HUES6 (cell line): ENCODE measurements at regions not wholly inside any gene's neighbourhood (a gene's known extent, or its start where the extent isn't known, plus 50 kb on each side); places are given as distances from the start of the nearest gene placed in this dataset.

Experiments
- H3K27ac ChIP-seq: 2 replicates; pipeline ENCODE4 v1.7.0; 2013; ENCODE audit warnings: low read depth, mild to moderate bottlenecking, low read length, inconsistent platforms
- H3K27me3 ChIP-seq: 2 replicates; pipeline ENCODE4 v1.6.1; 2013; ENCODE audit warnings: low read length; ENCODE audit not compliant: control insufficient read depth, insufficient read depth
- H3K36me3 ChIP-seq: 2 replicates; pipeline ENCODE4 v1.6.1; 2013; ENCODE audit warnings: low read length; ENCODE audit not compliant: control insufficient read depth, insufficient read depth
- H3K4me1 ChIP-seq: 2 replicates; pipeline ENCODE4 v1.6.1; 2013; ENCODE audit warnings: low read length; ENCODE audit not compliant: control insufficient read depth, insufficient read depth
- H3K4me3 ChIP-seq: 2 replicates; pipeline ENCODE4 v1.5.1; 2013; ENCODE audit warnings: low read depth, low read length
- H3K9ac ChIP-seq: one replicate; pipeline ENCODE4 v1.6.1; 2013; ENCODE audit warnings: mild to moderate bottlenecking, low read length
- H3K9me3 ChIP-seq: 2 replicates; pipeline ENCODE4 v1.6.1; 2013; ENCODE audit warnings: low read depth, low read length; ENCODE audit not compliant: control insufficient read depth, insufficient read depth

DNA sequence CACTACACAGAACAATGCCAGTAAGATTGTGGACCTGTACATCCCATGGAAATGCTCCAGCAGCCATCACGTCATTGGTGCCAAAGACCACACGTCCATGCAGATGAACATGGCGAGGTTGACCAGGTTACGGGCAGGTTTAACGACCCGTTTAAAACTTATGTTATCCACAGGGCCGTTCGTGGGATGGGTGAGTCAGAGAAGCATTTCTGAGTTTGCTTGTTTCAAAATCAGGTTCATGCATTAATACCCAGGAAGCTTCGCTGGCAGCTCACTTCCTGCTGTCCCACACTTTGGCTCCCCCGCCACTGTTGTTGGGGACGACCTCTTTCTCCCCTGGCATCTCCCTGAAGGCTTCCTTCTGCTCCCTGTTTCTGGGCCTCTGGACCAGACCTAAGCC, 194.1 kb downstream of the USP12 start:
- H3K27ac ChIP-seq: no peak overlapping the region
- no peak overlapping the region for H3K9ac ChIP-seq
- H3K27me3 ChIP-seq: no peaks in the 10 kb centered on the region; the same call in 1 of the 2 replicates
- no peaks in the 10 kb centered on the region for H3K9me3 ChIP-seq
- no peak overlapping the region for H3K4me3 ChIP-seq
- peaks cover 3% of the 10 kb centered on the region; the same call in 1 of the 2 replicates for H3K4me1 ChIP-seq
- H3K36me3 ChIP-seq: no peaks in the 10 kb centered on the region

DNA sequence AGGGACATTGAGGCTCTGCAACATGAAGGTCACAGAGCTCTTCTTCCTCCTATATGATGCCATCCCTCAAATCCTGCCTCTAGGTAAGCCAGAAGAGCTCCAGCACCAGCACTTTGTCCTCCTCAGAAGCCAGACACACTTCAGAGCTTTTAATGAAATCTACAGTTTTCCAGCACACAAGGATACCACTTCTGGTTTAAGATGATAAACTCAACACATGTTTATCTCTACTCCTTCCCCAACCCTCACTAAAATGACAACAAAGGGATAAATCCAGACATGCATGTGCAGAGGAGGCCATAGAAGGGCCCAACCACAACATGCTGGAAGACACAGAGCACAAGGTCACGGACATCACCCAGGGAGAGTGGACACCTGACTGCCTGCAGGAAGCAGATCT, 195.3 kb downstream of the USP12 start:
- H3K36me3 ChIP-seq: no peaks in the 10 kb centered on the region
- no peaks in the 10 kb centered on the region for H3K9me3 ChIP-seq
- H3K4me1 ChIP-seq: peaks cover 3% of the 10 kb centered on the region; the same call in 1 of the 2 replicates
- no peaks in the 10 kb centered on the region; the same call in 1 of the 2 replicates for H3K27me3 ChIP-seq
- H3K4me3 ChIP-seq: no peak overlapping the region
- no peak overlapping the region for H3K27ac ChIP-seq
- no peak overlapping the region for H3K9ac ChIP-seq

DNA sequence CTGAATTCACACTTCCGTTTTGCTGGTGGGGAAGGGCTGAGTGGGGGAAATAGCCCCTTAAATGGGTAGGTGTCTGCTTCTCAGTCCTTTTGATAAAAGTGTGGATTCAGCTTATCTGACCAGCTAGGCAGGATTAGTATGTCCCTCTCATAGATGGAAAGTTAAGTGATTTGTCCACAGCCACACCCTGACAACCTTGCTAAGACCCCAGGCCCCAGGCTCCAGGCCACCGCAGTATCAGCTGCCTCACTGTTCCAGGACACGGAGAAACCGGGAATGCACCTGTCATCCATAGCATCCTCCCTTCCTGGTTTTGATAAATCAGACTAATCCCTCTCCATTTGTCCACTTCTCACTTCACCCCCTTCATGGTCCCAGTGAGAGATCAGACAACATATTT, 197.7 kb downstream of the USP12 start:
- Histone ChIP-seq H3K9me3 (no peaks in the 10 kb centered on the region), H3K4me3 (no peak overlapping the region), H3K4me1 (peaks cover 3% of the 10 kb centered on the region; the same call in 1 of the 2 replicates), H3K36me3 (no peaks in the 10 kb centered on the region), H3K27ac (no peak overlapping the region), H3K9ac (no peak overlapping the region), H3K27me3 (no peaks in the 10 kb centered on the region; the same call in 1 of the 2 replicates)

DNA sequence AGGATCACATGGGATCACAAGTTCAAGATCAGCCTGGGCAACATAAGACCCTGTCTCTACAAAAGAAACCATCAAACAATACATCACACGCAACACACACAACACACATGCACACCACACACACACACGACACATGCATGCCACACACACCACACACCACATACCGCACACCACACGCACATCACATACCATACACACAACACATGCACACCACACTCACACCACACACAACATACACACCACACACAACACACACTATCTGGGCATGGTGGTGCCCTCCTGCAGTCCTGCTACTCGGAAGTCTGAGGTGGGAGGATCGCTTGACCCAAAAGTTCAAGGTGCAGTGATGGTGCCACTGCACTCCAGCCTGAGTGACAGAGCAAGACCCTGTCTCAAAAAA, 198.3 kb downstream of the USP12 start:
- Histone ChIP-seq H3K36me3 (no peaks in the 10 kb centered on the region), H3K4me3 (no peak overlapping the region), H3K9ac (no peak overlapping the region), H3K4me1 (peaks cover 2% of the 10 kb centered on the region; the same call in 1 of the 2 replicates), H3K9me3 (no peaks in the 10 kb centered on the region), H3K27me3 (no peaks in the 10 kb centered on the region; the same call in 1 of the 2 replicates), H3K27ac (no peak overlapping the region)

DNA sequence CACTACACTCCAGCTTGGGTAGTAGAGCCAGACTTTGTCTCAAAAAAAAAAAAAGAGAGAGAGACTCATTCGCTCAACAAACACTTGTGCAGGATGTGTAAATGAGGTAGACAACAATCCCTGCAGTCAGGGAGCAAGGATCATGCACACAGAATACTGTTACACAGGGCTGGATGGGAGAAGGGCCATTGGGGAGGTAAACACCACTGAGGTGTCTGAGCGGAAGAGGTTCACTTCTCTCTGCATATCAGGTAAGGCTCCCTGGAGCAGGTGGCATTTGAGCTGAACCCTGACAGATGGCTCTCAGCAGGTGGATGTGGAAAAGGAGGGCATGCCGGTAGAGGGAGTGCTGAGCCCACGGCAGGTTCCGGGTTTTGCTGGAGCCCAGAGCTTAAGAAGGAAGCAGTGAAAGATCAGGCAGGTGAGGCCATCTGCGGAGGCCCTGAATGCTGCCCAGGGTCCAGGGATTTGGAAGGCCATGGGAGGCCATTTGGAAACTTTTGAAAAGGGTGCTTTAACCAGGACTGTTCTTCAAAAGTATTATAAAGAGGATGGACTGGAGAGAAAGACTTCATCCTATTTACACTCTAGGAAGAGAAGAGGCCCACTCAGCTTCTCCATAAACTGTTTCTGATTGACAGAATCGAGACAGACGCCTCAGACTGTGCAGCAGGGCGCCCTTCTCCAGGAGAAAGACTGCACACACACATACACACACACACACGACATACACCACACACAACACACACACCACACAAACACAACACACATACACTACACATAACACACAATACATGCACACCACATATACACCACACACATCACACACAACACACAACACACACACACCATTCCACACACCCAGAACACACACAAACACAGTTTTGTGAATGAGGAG, 199.4 kb downstream of the USP12 start:
- H3K9me3 ChIP-seq: no peaks in the 10 kb centered on the region
- no peaks in the 10 kb centered on the region for H3K36me3 ChIP-seq
- H3K27me3 ChIP-seq: peaks cover 4% of the 10 kb centered on the region; the same call in 1 of the 2 replicates
- no peak overlapping the region for H3K9ac ChIP-seq
- no peak overlapping the region for H3K4me3 ChIP-seq
- H3K4me1 ChIP-seq: no peaks in the 10 kb centered on the region
- H3K27ac ChIP-seq: no peak overlapping the region

DNA sequence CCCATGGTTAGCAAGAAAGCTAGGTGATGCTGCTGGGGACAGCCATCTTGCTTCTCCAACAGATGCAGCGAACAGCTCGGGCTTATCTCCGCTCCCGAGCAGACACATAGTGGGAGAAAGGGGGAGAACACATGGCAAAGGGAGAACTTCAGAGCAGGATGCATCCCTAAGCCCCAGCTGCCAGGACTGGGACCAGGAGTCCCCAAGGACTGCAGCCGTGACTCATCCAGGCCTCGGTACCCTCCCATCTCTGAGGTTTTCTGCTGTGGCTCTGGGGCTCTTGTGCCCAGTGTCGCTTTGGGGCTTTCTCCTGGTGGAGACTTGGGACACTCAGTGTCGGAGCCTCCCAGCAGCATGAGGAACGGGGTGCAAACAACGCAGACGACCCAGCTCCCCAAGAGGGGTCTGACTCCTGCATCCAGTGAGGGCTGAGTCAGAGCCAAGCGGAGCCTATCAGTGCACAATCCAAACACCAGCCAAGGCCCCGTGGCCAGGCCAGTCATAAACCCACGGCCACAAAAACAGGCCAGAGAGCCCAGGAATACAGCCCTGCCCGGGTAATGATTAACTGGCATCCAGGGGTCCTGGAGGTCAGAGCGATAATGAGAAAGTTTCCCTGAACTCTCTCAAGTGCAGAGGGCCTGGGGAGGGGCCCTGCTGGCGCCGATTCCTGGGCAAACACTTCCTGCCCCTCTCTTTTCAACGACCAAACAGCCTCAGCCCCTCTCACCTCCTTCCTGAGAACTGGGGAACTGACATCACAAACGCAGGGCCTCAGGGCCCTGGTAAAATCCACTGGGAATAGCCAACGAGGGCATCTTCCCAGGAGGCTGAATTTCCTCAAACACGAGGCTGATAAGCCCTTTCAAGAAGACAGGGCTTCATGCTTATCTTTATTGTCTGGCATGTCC, 202.9 kb downstream of the USP12 start:
- Histone ChIP-seq H3K9me3 (no peaks in the 10 kb centered on the region), H3K9ac (no peak overlapping the region), H3K36me3 (no peaks in the 10 kb centered on the region), H3K4me3 (no peak overlapping the region), H3K27ac (no peak overlapping the region), H3K4me1 (peaks cover 10% of the 10 kb centered on the region), H3K27me3 (peaks cover 9% of the 10 kb centered on the region; the same call in 1 of the 2 replicates)

DNA sequence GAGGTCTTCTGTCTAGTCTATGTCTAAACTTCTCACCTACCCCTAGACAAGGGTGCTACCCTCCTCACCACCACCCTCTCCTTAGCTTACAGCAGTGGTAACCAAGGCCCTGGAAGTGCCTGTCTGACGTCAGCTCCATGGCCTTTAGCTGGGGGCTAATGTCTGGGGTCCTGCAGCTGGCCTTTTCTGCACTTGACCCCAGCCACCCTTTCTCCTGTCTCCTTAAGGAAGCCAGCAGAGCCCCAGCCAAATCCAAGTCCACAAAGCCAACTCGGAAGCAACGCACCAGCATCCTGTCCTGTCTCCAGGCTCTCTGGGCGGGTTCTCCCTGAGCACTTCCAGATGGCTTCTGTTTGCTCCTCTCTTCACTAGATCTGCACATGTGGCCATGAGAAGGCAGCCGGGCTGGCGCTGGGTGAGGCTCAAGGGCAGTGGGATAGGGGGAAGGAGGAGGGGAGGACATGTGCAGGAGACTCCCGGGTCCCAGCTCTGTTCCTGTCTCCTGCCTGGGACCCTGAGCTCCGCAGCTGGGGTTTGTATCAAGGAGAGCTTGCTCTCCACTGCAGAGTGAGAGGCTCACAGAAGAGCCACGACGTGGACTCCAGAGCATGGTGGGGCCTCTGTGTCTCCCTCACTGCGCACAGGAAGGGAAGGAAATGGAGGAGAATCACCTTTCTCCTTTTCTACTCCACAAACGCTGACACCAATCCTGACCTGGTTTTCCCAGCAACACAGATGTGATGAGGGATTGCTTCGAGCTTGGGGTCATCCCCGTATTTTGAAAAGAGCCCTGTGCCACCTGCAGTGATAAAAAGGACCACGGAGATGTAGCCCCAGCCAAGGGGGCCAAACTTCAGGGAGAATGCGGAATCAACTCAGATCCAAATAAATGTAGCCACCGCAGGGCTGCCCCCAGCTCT, 204.2 kb downstream of the USP12 start:
- H3K27me3 ChIP-seq: peaks cover 9% of the 10 kb centered on the region; the same call in 1 of the 2 replicates
- H3K27ac ChIP-seq: no peak overlapping the region
- H3K9me3 ChIP-seq: no peaks in the 10 kb centered on the region
- H3K36me3 ChIP-seq: no peaks in the 10 kb centered on the region
- no peak overlapping the region for H3K4me3 ChIP-seq
- peaks cover 10% of the 10 kb centered on the region for H3K4me1 ChIP-seq
- no peak overlapping the region for H3K9ac ChIP-seq

DNA sequence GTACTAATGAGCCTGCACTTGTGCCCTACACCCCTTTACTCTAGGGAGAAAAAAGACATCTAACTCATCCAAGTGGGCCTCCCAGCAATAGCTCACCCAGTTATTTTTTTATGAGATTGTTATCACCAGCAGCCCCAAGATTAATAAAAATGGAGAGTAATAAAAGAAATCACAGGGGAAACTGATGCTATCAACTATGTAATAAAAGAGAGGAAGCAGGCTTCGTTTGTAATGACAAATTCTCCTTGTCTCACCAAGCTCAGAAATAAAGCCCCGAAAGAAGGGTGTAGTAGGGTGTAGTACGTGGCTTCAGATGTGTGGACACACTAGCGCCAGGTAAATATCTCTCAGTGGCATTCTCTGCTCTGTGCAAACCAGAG, 204.9 kb downstream of the USP12 start:
- Histone ChIP-seq H3K9me3 (no peaks in the 10 kb centered on the region), H3K27ac (no peak overlapping the region), H3K4me3 (no peak overlapping the region), H3K4me1 (peaks cover 10% of the 10 kb centered on the region), H3K9ac (no peak overlapping the region), H3K27me3 (peaks cover 9% of the 10 kb centered on the region; the same call in 1 of the 2 replicates), H3K36me3 (no peaks in the 10 kb centered on the region)

DNA sequence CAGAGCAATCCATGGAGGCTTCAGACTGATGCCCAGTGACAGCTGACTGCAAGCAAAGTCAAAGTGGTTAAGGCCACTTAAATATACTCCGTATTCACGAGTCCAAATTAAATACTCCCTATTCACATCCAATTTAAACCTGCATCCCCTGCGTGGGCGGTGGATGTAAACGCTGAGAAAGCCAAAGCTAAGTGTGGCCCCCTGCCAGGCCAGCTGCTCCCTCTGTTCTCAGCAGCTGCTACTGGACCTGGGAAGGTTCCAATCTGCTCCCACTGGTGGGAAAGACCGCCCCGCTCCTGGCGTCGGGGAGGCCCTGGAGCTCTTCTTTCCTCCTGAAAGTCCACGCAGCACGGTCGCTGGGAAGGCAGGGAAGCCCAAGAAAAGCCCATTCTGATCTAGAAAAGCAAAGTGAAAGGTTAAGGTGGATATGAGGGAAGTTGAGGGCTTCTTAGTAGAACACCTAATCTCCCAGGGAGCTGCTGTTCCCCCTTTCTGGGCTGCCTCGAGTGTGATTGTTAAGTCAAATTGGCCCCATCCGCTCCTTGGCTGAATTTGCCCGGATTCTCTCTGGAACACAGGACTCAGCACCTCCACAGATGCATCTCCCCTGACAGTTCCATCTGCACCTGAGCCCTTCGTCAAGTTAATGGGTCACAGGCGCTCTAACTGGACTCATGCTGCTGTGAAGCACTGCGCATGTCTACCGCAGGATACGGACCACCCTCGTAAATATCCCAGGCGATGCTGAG, 205.5 kb downstream of the USP12 start:
- H3K9ac ChIP-seq: no peak overlapping the region
- H3K36me3 ChIP-seq: no peaks in the 10 kb centered on the region
- peaks cover 9% of the 10 kb centered on the region; the same call in 1 of the 2 replicates for H3K27me3 ChIP-seq
- no peaks in the 10 kb centered on the region for H3K9me3 ChIP-seq
- no peak overlapping the region for H3K4me3 ChIP-seq
- peaks cover 10% of the 10 kb centered on the region for H3K4me1 ChIP-seq
- no peak overlapping the region for H3K27ac ChIP-seq
